ENCODE measurements at regions not wholly inside any gene's neighbourhood (a gene's known extent, or its start where the extent isn't known, plus 50 kb on each side); places are given as distances from the start of the nearest gene placed in this dataset.

- CTCF ChIA-PET = no interaction called here
- intact Hi-C loops (cut with micrococcal nuclease; ENCODE audit: unreplicated experiment) = no loop called here
- POLR2A ChIA-PET (ENCODE audit: unreplicated experiment) = no interaction called here
- no peak overlapping the region for H3K27ac ChIP-seq
- peaks cover 1% of the 10 kb centered on the region; the same call in 1 of the 2 replicates for H3K4me1 ChIP-seq (replicated peaks; ENCODE audit: insufficient read depth)
- no peak overlapping the region for H3K4me2 ChIP-seq
- no peaks in the 10 kb centered on the region; the same call in none of the 2 replicates for H3K9me2 ChIP-seq (ENCODE audit: insufficient read depth)
- no peaks in the 10 kb centered on the region for H3F3A ChIP-seq (ENCODE audit: insufficient read depth, low read depth)
- no peak for DNase-seq
- H3K9me3 ChIP-seq (ENCODE audit: insufficient read depth, low read depth) = no peaks in the 10 kb centered on the region
- TF ChIP-seq CTCF (conservative IDR thresholded peaks at IDR 0.05) = no peak
- TF ChIP-seq EZH2 (IDR thresholded peaks at IDR 0.05; ENCODE audit: low read depth) = no peak
- H3K27me3 ChIP-seq (ENCODE audit: insufficient read depth, low read depth) = no peaks in the 10 kb centered on the region
- no TSS peak for BruUV-seq (replicated peaks)
- no peaks in the 10 kb centered on the region for H3K79me2 ChIP-seq (ENCODE audit: low read depth)
- H3K4me3 ChIP-seq = no peak overlapping the region
- no peaks in the 10 kb centered on the region for H4K20me1 ChIP-seq (ENCODE audit: insufficient read depth)
- no peaks in the 10 kb centered on the region for H3K36me3 ChIP-seq (ENCODE audit: low read depth)
- H2AFZ ChIP-seq = no peak overlapping the region
Measured at GRCh38 chr1:186571771-186572170, 108.5 kb downstream of the PTGS2 start.

- Histone ChIP-seq H3K4me1 (replicated peaks; ENCODE audit: insufficient read depth) (no peaks in the 10 kb centered on the region), H3K9me3 (ENCODE audit: insufficient read depth, low read depth) (no peaks in the 10 kb centered on the region), H3K4me3 (no peak overlapping the region), H3K27ac (no peak overlapping the region), H3K27me3 (ENCODE audit: insufficient read depth, low read depth) (no peaks in the 10 kb centered on the region), H2AFZ (no peak overlapping the region), H3K4me2 (no peak overlapping the region), H3K79me2 (ENCODE audit: low read depth) (no peaks in the 10 kb centered on the region), H3F3A (ENCODE audit: insufficient read depth, low read depth) (no peaks in the 10 kb centered on the region), H3K36me3 (ENCODE audit: low read depth) (no peaks in the 10 kb centered on the region), H4K20me1 (ENCODE audit: insufficient read depth) (no peaks in the 10 kb centered on the region), H3K9me2 (ENCODE audit: insufficient read depth) (no peaks in the 10 kb centered on the region; the same call in 1 of the 2 replicates)
- no TSS peak for BruUV-seq (replicated peaks)
- ChIA-PET POLR2A (ENCODE audit: unreplicated experiment) (interaction anchor here (0.6 kb wide), 1 partner anchor 46 kb away, joined by 9 read pairs; no protein-coding TSS in a partner anchor), CTCF (interaction anchor here (0.6 kb wide), 1 partner anchor 36 kb away, joined by 3 read pairs; no protein-coding TSS in a partner anchor)
- intact Hi-C loops (cut with micrococcal nuclease; ENCODE audit: unreplicated experiment) = no loop called here
- no peak for TF ChIP-seq CTCF (conservative IDR thresholded peaks at IDR 0.05)
- TF ChIP-seq EZH2 (IDR thresholded peaks at IDR 0.05; ENCODE audit: low read depth) = no peak
- no peak for DNase-seq
Measured at GRCh38 chr1:186569856-186570255, 108.9 kb upstream of the PDC start.

- Histone ChIP-seq H3K9me2 (ENCODE audit: insufficient read depth) (no peaks in the 10 kb centered on the region; the same call in 1 of the 2 replicates), H3K79me2 (ENCODE audit: low read depth) (no peaks in the 10 kb centered on the region), H3K4me3 (no peak overlapping the region), H3K4me2 (no peak overlapping the region), H3K36me3 (ENCODE audit: low read depth) (no peaks in the 10 kb centered on the region), H3K27ac (no peak overlapping the region), H3K4me1 (replicated peaks; ENCODE audit: insufficient read depth) (no peaks in the 10 kb centered on the region), H2AFZ (peak overlapping the region; percentile 63; the same call in 1 of the 2 replicates), H3K9me3 (ENCODE audit: insufficient read depth, low read depth) (no peaks in the 10 kb centered on the region), H3F3A (ENCODE audit: insufficient read depth, low read depth) (no peaks in the 10 kb centered on the region), H3K27me3 (ENCODE audit: insufficient read depth, low read depth) (no peaks in the 10 kb centered on the region), H4K20me1 (ENCODE audit: insufficient read depth) (no peaks in the 10 kb centered on the region)
- TF ChIP-seq CTCF (conservative IDR thresholded peaks at IDR 0.05) (no peak), EZH2 (IDR thresholded peaks at IDR 0.05; ENCODE audit: low read depth) (no peak)
- no TSS peak for BruUV-seq (replicated peaks)
- DNase-seq = no peak
- ChIA-PET CTCF (no interaction called here), POLR2A (ENCODE audit: unreplicated experiment) (interaction anchor here (0.6 kb wide), 1 partner anchor 17 kb away, joined by 3 read pairs; no protein-coding TSS in a partner anchor)
- intact Hi-C loops (cut with micrococcal nuclease; ENCODE audit: unreplicated experiment) = no loop called here
Measured at GRCh38 chr1:186568221-186568620, 107.3 kb upstream of the PDC start.
